Endodermal cell (in vitro differentiated cells): ENCODE measurements at regions not wholly inside any gene's neighbourhood (a gene's known extent, or its start where the extent isn't known, plus 50 kb on each side); places are given as distances from the start of the nearest gene placed in this dataset.
"Not testable (repeated sequence)": the region's sequence is repeated elsewhere in the genome, so short reads cannot be mapped to it uniquely, and the experiment has no call there.

Experiments
- DNase-seq: peaks from one replicate; pipeline ENCODE4 v3.0.0-alpha.2; 2017
- H3K27ac ChIP-seq: 2 replicates; pipeline ENCODE4 v1.5.1; 2013; ENCODE audit warnings: mild to moderate bottlenecking, low read depth, low read length, moderate library complexity
- H3K27me3 ChIP-seq: 2 replicates; pipeline ENCODE4 v1.6.1; 2013; ENCODE audit warnings: mild to moderate bottlenecking, low read length, moderate library complexity; ENCODE audit not compliant: insufficient read depth, control insufficient read depth, poor library complexity, severe bottlenecking
- H3K36me3 ChIP-seq: 2 replicates; pipeline ENCODE4 v1.7.0; 2013; ENCODE audit warnings: mild to moderate bottlenecking, low read length, moderate library complexity; ENCODE audit not compliant: control insufficient read depth, insufficient read depth
- H3K4me1 ChIP-seq: one replicate; pipeline ENCODE4 v1.7.0; 2013; ENCODE audit warnings: low read length; ENCODE audit not compliant: control insufficient read depth, insufficient read depth
- H3K4me3 ChIP-seq: 2 replicates; pipeline ENCODE4 v1.5.1; 2013; ENCODE audit warnings: mild to moderate bottlenecking, low read length, moderate library complexity
- H3K9ac ChIP-seq: 2 replicates; pipeline ENCODE4 v1.6.1; 2013; ENCODE audit warnings: mild to moderate bottlenecking, low read length, moderate library complexity; ENCODE audit not compliant: poor library complexity, severe bottlenecking; ENCODE audit errors: extremely low read depth
- H3K9me3 ChIP-seq: 2 replicates; pipeline ENCODE4 v1.6.1; 2013; ENCODE audit warnings: mild to moderate bottlenecking, low read length, moderate library complexity; ENCODE audit not compliant: control insufficient read depth
- H3K27ac Mint-ChIP-seq: 2 replicates; pipeline ENCODE4 v1.8.0; 2020; ENCODE audit warnings: mixed read lengths
- H3K27me3 Mint-ChIP-seq: 2 replicates; pipeline ENCODE4 v1.8.0; 2021; ENCODE audit warnings: mild to moderate bottlenecking, mixed read lengths; ENCODE audit not compliant: insufficient read depth
- H3K36me3 Mint-ChIP-seq: 2 replicates; pipeline ENCODE4 v1.8.0; 2020; ENCODE audit warnings: low read depth, mixed read lengths
- H3K4me1 Mint-ChIP-seq: 2 replicates; pipeline ENCODE4 v1.8.0; 2020; ENCODE audit warnings: mixed read lengths
- H3K4me3 Mint-ChIP-seq: 2 replicates; pipeline ENCODE4 v1.8.0; 2020; ENCODE audit warnings: mild to moderate bottlenecking, moderate library complexity, mixed read lengths
- H3K9me3 Mint-ChIP-seq: 2 replicates; pipeline ENCODE4 v1.8.0; 2020; ENCODE audit warnings: mild to moderate bottlenecking, mixed read lengths
- CTCF ChIP-seq: fragments of 200-600 bp; sonication (generic); conservative IDR thresholded peaks from 2 replicates; pipeline ENCODE4 v1.5.0; 2021; ENCODE audit warnings: antibody characterized with exemption, mild to moderate bottlenecking
- WGBS, 2 experiments: methylation state at CpG; one replicate each; pipeline versions ENCODE4 v1.1.5 to v1.1.7; 2013; ENCODE audit warnings: missing lambda C conversion rate in 2 of 2, mixed read lengths in 1 of 2; ENCODE audit not compliant: insufficient coverage in 1 of 2, insufficient read length in 1 of 2; 5-methylcytosine and 5-hydroxymethylcytosine counted together

- H3K4me3 ChIP-seq: no peak overlapping the region
- no peaks in the 10 kb centered on the region for H3K36me3 ChIP-seq
- no peaks in the 10 kb centered on the region for H3K27me3 ChIP-seq
- Mint-ChIP-seq H3K27me3 (peaks cover 13% of the 10 kb centered on the region), H3K9me3 (peaks cover 27% of the 10 kb centered on the region), H3K4me3 (no peak overlapping the region), H3K4me1 (peaks cover 49% of the 10 kb centered on the region), H3K36me3 (peaks cover 38% of the 10 kb centered on the region), H3K27ac (no peak overlapping the region)
- no peak for DNase-seq
- no peak for TF ChIP-seq CTCF
- H3K9ac ChIP-seq: no peak overlapping the region
- no peak overlapping the region for H3K27ac ChIP-seq
- H3K4me1 ChIP-seq: no peaks in the 10 kb centered on the region
- WGBS, 2 experiments: 95 to 100% methylated on average over 1 to 3 of the region's 3 CpGs
- H3K9me3 ChIP-seq: peaks cover 6% of the 10 kb centered on the region
Observed at GRCh38 chr4:120003193-120003592, 63.5 kb downstream of the MAD2L1 start.

DNA sequence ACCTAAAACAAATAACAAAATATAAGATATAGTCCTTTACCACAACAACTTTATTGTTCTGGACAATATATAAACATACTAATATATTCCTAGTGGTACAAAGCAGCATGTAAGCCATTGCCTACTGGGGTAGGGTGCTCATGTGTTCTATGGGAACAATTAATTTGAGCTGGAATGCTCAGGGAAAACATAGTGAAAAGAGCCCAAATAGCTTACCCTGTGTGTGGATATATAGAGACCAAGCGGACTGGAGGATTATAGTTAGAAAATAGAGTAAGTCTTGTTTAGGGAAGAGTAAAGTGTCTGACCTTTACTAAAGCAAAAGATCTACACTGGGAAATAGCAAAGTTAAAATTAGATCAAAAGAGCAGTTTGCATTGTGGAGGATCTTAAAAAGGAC lies 64.8 kb downstream of the MAD2L1 start:
- H3K4me3 Mint-ChIP-seq: no peak overlapping the region
- peaks cover 58% of the 10 kb centered on the region for H3K4me1 Mint-ChIP-seq
- Histone ChIP-seq H3K9ac (no peak overlapping the region), H3K4me3 (no peak overlapping the region), H3K9me3 (peaks cover 6% of the 10 kb centered on the region), H3K36me3 (no peaks in the 10 kb centered on the region), H3K27me3 (no peaks in the 10 kb centered on the region), H3K27ac (no peak overlapping the region), H3K4me1 (no peaks in the 10 kb centered on the region)
- H3K27me3 Mint-ChIP-seq: peaks cover 5% of the 10 kb centered on the region
- TF ChIP-seq CTCF: no peak
- H3K9me3 Mint-ChIP-seq: peaks cover 24% of the 10 kb centered on the region
- 92 to 100% methylated on average over 1 of the region's 1 CpG for WGBS, 2 experiments
- H3K27ac Mint-ChIP-seq: no peak overlapping the region
- H3K36me3 Mint-ChIP-seq: peaks cover 43% of the 10 kb centered on the region
- DNase-seq: no peak

DNA sequence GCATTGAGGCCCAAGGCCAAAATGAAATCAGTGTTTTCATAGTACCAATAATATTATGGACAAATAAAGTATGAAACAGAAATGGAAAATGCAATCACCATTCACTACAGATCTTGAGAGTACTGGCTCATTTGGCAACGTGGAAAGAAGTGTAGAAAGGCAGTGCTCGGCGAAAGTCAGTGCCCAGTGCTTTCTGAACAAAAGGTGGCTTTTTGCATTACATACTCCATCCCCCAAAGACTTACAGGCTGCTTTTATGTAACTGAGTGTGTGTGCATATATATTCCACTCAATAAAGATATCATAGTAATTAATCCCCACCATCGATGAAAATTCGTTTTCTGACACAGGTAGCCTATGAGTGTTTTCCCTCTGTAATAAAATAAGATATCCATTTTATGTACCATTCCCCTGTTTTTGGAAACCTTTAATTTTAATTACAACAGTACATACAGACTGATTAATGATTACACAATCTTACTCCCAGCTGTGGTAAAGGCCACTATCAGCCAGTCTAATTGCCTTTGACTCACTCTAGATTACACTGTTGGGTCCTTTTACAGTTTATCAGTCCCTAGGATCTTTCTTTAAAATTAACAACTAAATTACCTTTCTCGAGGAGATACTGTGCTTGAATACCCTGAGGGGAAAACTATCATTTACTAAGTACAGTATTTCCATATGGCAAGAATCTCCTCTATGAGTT lies 65.9 kb downstream of the MAD2L1 start:
- Histone ChIP-seq H3K4me3 (peak overlapping the region; percentile 6), H3K4me1 (no peaks in the 10 kb centered on the region), H3K27ac (no peak overlapping the region), H3K27me3 (no peaks in the 10 kb centered on the region), H3K9me3 (peaks cover 6% of the 10 kb centered on the region), H3K36me3 (no peaks in the 10 kb centered on the region), H3K9ac (no peak overlapping the region)
- peak overlapping the region; percentile 77 for H3K27ac Mint-ChIP-seq
- 74 to 79% methylated on average over 2 to 6 of the region's 6 CpGs for WGBS, 2 experiments
- H3K4me1 Mint-ChIP-seq: peaks cover 63% of the 10 kb centered on the region
- H3K9me3 Mint-ChIP-seq: peaks cover 20% of the 10 kb centered on the region
- no peak for DNase-seq
- no peak for TF ChIP-seq CTCF
- no peaks in the 10 kb centered on the region for H3K27me3 Mint-ChIP-seq
- peaks cover 43% of the 10 kb centered on the region for H3K36me3 Mint-ChIP-seq
- H3K4me3 Mint-ChIP-seq: peak overlapping the region; percentile 14

GRCh38 chr4:119996024-119996423 lies 70.6 kb downstream of the MAD2L1 start:
- not testable (repeated sequence) for H3K27me3 ChIP-seq, H3K9me3 ChIP-seq, H3K27ac ChIP-seq, H3K4me1 ChIP-seq, H3K4me3 ChIP-seq, DNase-seq, H3K27me3 Mint-ChIP-seq, H3K9me3 Mint-ChIP-seq, H3K36me3 ChIP-seq, H3K9ac ChIP-seq
- H3K36me3 Mint-ChIP-seq: peaks cover 17% of the 10 kb centered on the region
- WGBS, 2 experiments: 77% methylated on average over 10 of the region's 10 CpGs; no CpG with 5 or more reads in 1 of the 2 experiments
- peak overlapping the region; percentile 88 for H3K4me3 Mint-ChIP-seq
- H3K4me1 Mint-ChIP-seq: peaks cover 61% of the 10 kb centered on the region
- peak overlapping the region; percentile 92 for H3K27ac Mint-ChIP-seq
